GM12878 (cell line): ENCODE measurements at regions not wholly inside any gene's neighbourhood (a gene's known extent, or its start where the extent isn't known, plus 50 kb on each side); places are given as distances from the start of the nearest gene placed in this dataset.

Experiments
- ATAC-seq: fragments of 200-7000 bp; cut with Tn5 transposase; 3 replicates; pipeline ENCODE4 v1.9.1; 2020; ENCODE audit warnings: mild to moderate bottlenecking, moderate library complexity
- BruUV-seq: library from RNA; stranded (reverse); fragments of 400-500 nt; replicated peaks from 2 replicates; lab custom pipeline; 2021; lab: Mats Ljungman, UMichigan
- CTCF ChIA-PET: fragments of 300-600 bp; sonication (Branson Sonifier 250); formaldehyde crosslinking; extraction: SDS; loops from one replicate; lab custom pipeline; 2021; ENCODE audit warnings: inconsistent platforms; lab: Yijun Ruan, JAX
- POLR2A ChIA-PET: fragments of 350-600 bp; formaldehyde crosslinking; extraction: SDS; loops from one replicate; lab custom pipeline; 2021; ENCODE audit warnings: inconsistent platforms; lab: Charles Lee
- RAD21 ChIA-PET: fragments of 300-600 bp; sonication (Branson Sonifier 250); formaldehyde crosslinking; loops from one replicate; lab custom pipeline; 2023; ENCODE audit warnings: antibody characterized with exemption; ENCODE audit not compliant: unreplicated experiment; lab: Charles Lee
- SMC1A ChIA-PET: fragments of 300-600 bp; sonication (Branson Sonifier 250); formaldehyde crosslinking; loops from one replicate; lab custom pipeline; 2023; ENCODE audit not compliant: unreplicated experiment, uncharacterized antibody; lab: Charles Lee
- DNase-seq: peaks from one replicate; pipeline ENCODE4 v3.0.0-alpha.2; 2011; ENCODE audit warnings: low read depth, low spot score
- FAIRE-seq: peaks from 3 replicates; lab custom pipeline; 2011; peaks lifted over from hg19 to GRCh38; lab: Jason Lieb, UNC
- H2AFZ ChIP-seq: 2 replicates; pipeline ENCODE4 v1.6.0; 2011; ENCODE audit warnings: low read depth, low read length, control low read depth; ENCODE audit not compliant: control insufficient read depth
- H3K27ac ChIP-seq: 2 replicates; pipeline ENCODE4 v1.5.1; 2011; ENCODE audit warnings: control low read depth; ENCODE audit not compliant: control insufficient read depth, insufficient read depth
- H3K27me3 ChIP-seq, 2 experiments: replicated peaks in 1 of 2; 2 replicates each; pipeline versions ENCODE4 v1.6.0 to v1.6.1; 2011; ENCODE audit warnings: low read length in 1 of 2; ENCODE audit not compliant: control insufficient read depth in 2 of 2, insufficient read depth in 2 of 2
- H3K36me3 ChIP-seq, 2 experiments: 2 replicates each; pipeline ENCODE4 v1.5.1; 2011; ENCODE audit warnings: low read length in 1 of 2; ENCODE audit not compliant: control insufficient read depth in 2 of 2, insufficient read depth in 2 of 2
- H3K4me1 ChIP-seq: 2 replicates; pipeline ENCODE4 v1.6.1; 2011; ENCODE audit warnings: mild to moderate bottlenecking, low read length, moderate library complexity, mixed read lengths; ENCODE audit not compliant: control insufficient read depth, insufficient read depth
- H3K4me2 ChIP-seq: 2 replicates; pipeline ENCODE4 v1.6.0; 2011; ENCODE audit warnings: control low read depth; ENCODE audit not compliant: control insufficient read depth, insufficient read depth
- H3K4me3 ChIP-seq: fragments of 200-600 bp; sonication (generic); 2 replicates; pipeline ENCODE4 v1.5.1; 2016
- H3K79me2 ChIP-seq: 2 replicates; pipeline ENCODE4 v1.6.0; 2011; ENCODE audit warnings: low read length; ENCODE audit not compliant: control insufficient read depth, insufficient read depth
- H3K9ac ChIP-seq: 2 replicates; pipeline ENCODE4 v1.8.0; 2011; ENCODE audit warnings: low read length, control low read depth, mixed read lengths; ENCODE audit not compliant: control insufficient read depth, insufficient read depth
- H3K9me3 ChIP-seq: replicated peaks from 3 replicates; pipeline ENCODE4 v1.5.1; 2011; ENCODE audit warnings: mild to moderate bottlenecking, low read length; ENCODE audit not compliant: control insufficient read depth, insufficient read depth
- H4K20me1 ChIP-seq: 2 replicates; pipeline ENCODE4 v1.6.0; 2011; ENCODE audit not compliant: control insufficient read depth, insufficient read depth
- BCL3 ChIP-seq: IDR thresholded peaks from 2 replicates; pipeline ENCODE4 v1.6.1; 2011; ENCODE audit warnings: borderline replicate concordance, low read depth, mild to moderate bottlenecking, moderate library complexity, low read length; ENCODE audit not compliant: insufficient read depth, poor library complexity, severe bottlenecking
- BHLHE40 ChIP-seq, 2 experiments: fragments of 450-650 bp in 1 of 2; IDR thresholded peaks; 2 replicates each; pipeline ENCODE4 v1.6.1; 2011 to 2017; ENCODE audit warnings: low read depth in 2 of 2, borderline replicate concordance in 1 of 2, improper control_type of control experiment in 1 of 2, low read length in 1 of 2, mild to moderate bottlenecking in 1 of 2
- CHD2 ChIP-seq: IDR thresholded peaks from 2 replicates; pipeline ENCODE4 v1.6.1; 2011; ENCODE audit warnings: low read depth, low read length, improper control_type of control experiment, borderline replicate concordance
- CTCF ChIP-seq, 3 experiments: IDR thresholded peaks in 2 of 3; conservative IDR thresholded peaks in 1 of 3; 2 replicates each; pipeline ENCODE4 v1.5.1; 2011; ENCODE audit warnings: low read depth in 3 of 3, low read length in 3 of 3, mild to moderate bottlenecking in 3 of 3, control low read depth in 2 of 3, moderate library complexity in 2 of 3, inconsistent platforms in 1 of 3, mixed read lengths in 1 of 3; ENCODE audit not compliant: control insufficient read depth in 2 of 3, insufficient read depth in 1 of 3; ENCODE audit errors: extremely low read depth in 1 of 3
- IRF5 ChIP-seq: fragments of 450-650 bp; IDR thresholded peaks from 2 replicates; pipeline ENCODE4 v1.6.1; 2017; ENCODE audit warnings: borderline replicate concordance
- MTA2 ChIP-seq: fragments of 450-650 bp; IDR thresholded peaks from 2 replicates; pipeline ENCODE4 v1.6.1; 2016; ENCODE audit warnings: low read depth, mild to moderate bottlenecking, moderate library complexity
- PAX5 ChIP-seq: IDR thresholded peaks from 2 replicates; pipeline ENCODE4 v1.6.1; 2011; ENCODE audit warnings: low read depth, low read length, borderline replicate concordance
- RAD51 ChIP-seq: fragments of 450-650 bp; IDR thresholded peaks from 2 replicates; pipeline ENCODE4 v1.6.1; 2016; ENCODE audit warnings: moderate library complexity, mild to moderate bottlenecking, inconsistent platforms
- RB1 ChIP-seq: fragments of 450-650 bp; formaldehyde crosslinking; IDR thresholded peaks from 2 replicates; pipeline ENCODE4 v1.6.1; 2017; ENCODE audit warnings: mild to moderate bottlenecking, borderline replicate concordance
- SIN3A ChIP-seq: IDR thresholded peaks from 2 replicates; pipeline ENCODE4 v1.6.1; 2012; ENCODE audit warnings: low read depth, low read length, improper control_type of control experiment
- SMC3 ChIP-seq: IDR thresholded peaks from 2 replicates; pipeline ENCODE4 v1.6.1; 2011; ENCODE audit warnings: low read length, improper control_type of control experiment, borderline replicate concordance
- TCF3 ChIP-seq: IDR thresholded peaks from 2 replicates; pipeline ENCODE4 v1.6.1; 2012; ENCODE audit warnings: low read depth, mild to moderate bottlenecking, low read length, borderline replicate concordance; ENCODE audit not compliant: insufficient read depth
- YY1 ChIP-seq: IDR thresholded peaks from 2 replicates; pipeline ENCODE4 v1.6.1; 2011; ENCODE audit warnings: low read depth, mild to moderate bottlenecking, low read length
- WGBS: methylation state at CpG from one replicate; pipeline ENCODE4 v1.1.6; 2016; ENCODE audit warnings: low lambda C conversion rate; ENCODE audit not compliant: insufficient replicate concordance, insufficient coverage; ENCODE audit errors: missing lambda C conversion rate; 5-methylcytosine and 5-hydroxymethylcytosine counted together
- in situ Hi-C: fragments of 300-500 bp; cut with MboI; formaldehyde crosslinking; loops from 9 replicates; pipeline ENCODE4 v1.14.3; 2018; ENCODE audit warnings: mixed read lengths
- intact Hi-C: fragments of 100-400 bp; cut with micrococcal nuclease; formaldehyde crosslinking; loops from one replicate; pipeline ENCODE4 v1.14.2; 2022; ENCODE audit not compliant: unreplicated experiment
- TF ChIP-seq, protein P1 (sequence below): fragments of 450-650 bp; IDR thresholded peaks from 2 replicates; pipeline ENCODE4 v1.6.1; 2018; ENCODE audit warnings: borderline replicate concordance, mild to moderate bottlenecking; ENCODE audit not compliant: partially characterized antibody

DNA sequence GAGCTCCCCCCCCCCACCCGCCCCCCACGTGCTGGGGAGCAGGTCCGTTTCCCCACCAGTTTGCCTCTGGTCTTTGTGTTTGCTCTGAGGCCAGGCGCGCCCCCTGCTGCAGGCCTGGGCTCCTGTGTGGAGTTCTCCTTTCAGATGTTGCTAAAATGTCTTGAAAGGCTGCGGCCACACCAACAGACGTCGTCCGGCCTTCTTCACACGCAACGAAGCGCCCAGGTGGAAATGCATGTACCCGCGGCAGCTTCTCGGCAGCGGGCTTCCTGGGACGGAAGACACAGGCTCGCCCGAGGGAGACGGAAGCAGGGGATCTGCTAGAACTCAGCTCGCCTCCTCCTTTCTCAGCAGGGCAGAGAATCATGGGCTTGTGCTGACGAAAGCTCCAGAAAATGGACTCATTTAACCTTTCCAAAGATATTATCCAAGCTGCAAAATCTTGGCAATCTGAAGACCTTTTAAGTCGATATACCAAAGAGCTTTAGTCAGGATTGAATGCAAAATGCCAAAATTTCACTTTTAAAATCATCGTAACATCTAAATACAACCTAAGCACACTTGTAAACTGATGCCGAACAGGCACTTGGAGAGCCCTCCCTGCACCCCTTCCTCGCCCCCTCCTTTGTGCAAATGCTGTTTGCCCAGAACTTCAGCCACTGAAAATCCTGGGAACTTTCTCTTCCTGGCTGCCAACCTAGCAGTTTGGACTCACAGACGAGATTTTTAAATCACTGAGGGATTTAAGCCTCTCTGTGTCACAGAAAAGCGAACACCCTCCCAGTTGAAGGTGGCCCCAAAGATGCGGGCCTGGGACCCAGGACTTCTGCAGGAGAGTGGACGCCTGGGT, 125.5 kb upstream of the ZNF516 start:
- 15% methylated on average over 30 of the region's 30 CpGs for WGBS
- no peak overlapping the region for H3K27ac ChIP-seq
- peak; percentile 59; the same call in 1 of the 2 replicates for TF ChIP-seq SMC3
- no peak for TF ChIP-seq BCL3
- peak; percentile 58 for TF ChIP-seq YY1
- TF ChIP-seq PAX5: 0 out of 2 replicates have a peak, but pooled peaks have one; percentile 26
- TF ChIP-seq CHD2: no peak
- TF ChIP-seq CTCF (IDR thresholded peaks at IDR 0.05 in 2 of 3, conservative IDR thresholded peaks at IDR 0.05 in 1 of 3; ENCODE audit: control insufficient read depth in 2 of 3, extremely low read depth in 1 of 3, insufficient read depth in 1 of 3, low read depth in 3 of 3, low read length in 3 of 3): peak; percentile 56 to 75 (median 69)
- peak in 1 of 2 experiments; percentile 16; a peak in 1 of 4 replicates for TF ChIP-seq BHLHE40 (IDR thresholded peaks at IDR 0.05; ENCODE audit: borderline replicate concordance in 1 of 2, low read depth in 2 of 2, low read length in 1 of 2)
- no peak for TF ChIP-seq RAD51
- no peak for TF ChIP-seq RB1
- no peak for TF ChIP-seq SIN3A
- TF ChIP-seq IRF5: no peak
- TF ChIP-seq, protein P1, sequence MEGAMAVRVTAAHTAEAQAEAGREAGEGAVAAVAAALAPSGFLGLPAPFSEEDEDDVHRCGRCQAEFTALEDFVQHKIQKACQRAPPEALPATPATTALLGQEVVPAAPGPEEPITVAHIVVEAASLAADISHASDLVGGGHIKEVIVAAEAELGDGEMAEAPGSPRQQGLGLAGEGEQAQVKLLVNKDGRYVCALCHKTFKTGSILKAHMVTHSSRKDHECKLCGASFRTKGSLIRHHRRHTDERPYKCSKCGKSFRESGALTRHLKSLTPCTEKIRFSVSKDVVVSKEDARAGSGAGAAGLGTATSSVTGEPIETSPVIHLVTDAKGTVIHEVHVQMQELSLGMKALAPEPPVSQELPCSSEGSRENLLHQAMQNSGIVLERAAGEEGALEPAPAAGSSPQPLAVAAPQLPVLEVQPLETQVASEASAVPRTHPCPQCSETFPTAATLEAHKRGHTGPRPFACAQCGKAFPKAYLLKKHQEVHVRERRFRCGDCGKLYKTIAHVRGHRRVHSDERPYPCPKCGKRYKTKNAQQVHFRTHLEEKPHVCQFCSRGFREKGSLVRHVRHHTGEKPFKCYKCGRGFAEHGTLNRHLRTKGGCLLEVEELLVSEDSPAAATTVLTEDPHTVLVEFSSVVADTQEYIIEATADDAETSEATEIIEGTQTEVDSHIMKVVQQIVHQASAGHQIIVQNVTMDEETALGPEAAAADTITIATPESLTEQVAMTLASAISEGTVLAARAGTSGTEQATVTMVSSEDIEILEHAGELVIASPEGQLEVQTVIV: no peak
- 0 out of 2 replicates have a peak, but pooled peaks have one; percentile 24 for TF ChIP-seq TCF3
- TF ChIP-seq MTA2: no peak

More for the DNA sequence above, 125.5 kb upstream of the ZNF516 start:
- intact Hi-C loops (loop anchor here (1.0 kb wide), 1 partner anchor 221 kb away; no protein-coding TSS in a partner anchor), in situ Hi-C loops (no loop called here)
- peak overlapping the region; percentile 43; the same call in 1 of the 2 replicates for H3K4me3 ChIP-seq
- H3K27me3 ChIP-seq: peaks cover 0 to 4% of the 10 kb centered on the region in 2 experiments; a peak in 1 of 4 replicates
- H3K4me2 ChIP-seq: peak overlapping the region; percentile 32
- no peak overlapping the region for H3K9ac ChIP-seq
- peak overlapping the region; percentile 47; the same call in 1 of the 2 replicates for H2AFZ ChIP-seq
- no peaks in the 10 kb centered on the region for H3K79me2 ChIP-seq
- DNase-seq (peak; percentile 9), ATAC-seq (peak; percentile 96), FAIRE-seq (no peak)
- H4K20me1 ChIP-seq: no peaks in the 10 kb centered on the region
- CTCF ChIA-PET: interaction anchor here (0.6 to 3.5 kb wide), 8 partner anchors 10 to 258 kb away, joined by 3 to 53 read pairs (median 4); no protein-coding TSS in a partner anchor
- no peaks in the 10 kb centered on the region for H3K36me3 ChIP-seq
- SMC1A ChIA-PET: interaction anchor here (0.6 to 1.2 kb wide), 5 partner anchors 90 to 222 kb away, joined by 3 to 5 read pairs (median 3); no protein-coding TSS in a partner anchor
- no TSS peak for BruUV-seq
- POLR2A ChIA-PET: no interaction called here
- H3K4me1 ChIP-seq: peaks cover 3% of the 10 kb centered on the region; the same call in 1 of the 2 replicates
- no peaks in the 10 kb centered on the region for H3K9me3 ChIP-seq
- RAD21 ChIA-PET: interaction anchor here (0.7 to 0.9 kb wide), 2 partner anchors 128 to 221 kb away, joined by 3 read pairs; no protein-coding TSS in a partner anchor
